Transverse colon (tissue), 4 donors: ENCODE measurements at regions not wholly inside any gene's neighbourhood (a gene's known extent, or its start where the extent isn't known, plus 50 kb on each side); places are given as distances from the start of the nearest gene placed in this dataset.

Experiments
- DNase-seq: peaks from one replicate; pipeline ENCODE4 v3.0.0-alpha.2; 2019
- H3K27ac ChIP-seq, 4 donors: fragments of 200-600 bp; sonication (generic); 2 replicates each; pipeline ENCODE4 v1.5.1; 2016 to 2018; ENCODE audit warnings: inconsistent platforms in 4 of 4
- H3K27me3 ChIP-seq: fragments of 200-600 bp; sonication (generic); 2 replicates; pipeline ENCODE4 v1.5.1; 2017; ENCODE audit warnings: inconsistent platforms
- H3K36me3 ChIP-seq, 4 donors: fragments of 200-600 bp; sonication (generic); 2 replicates each; pipeline ENCODE4 v1.5.1; 2017 to 2019; ENCODE audit warnings: inconsistent platforms in 4 of 4
- H3K4me1 ChIP-seq, 4 donors: fragments of 200-600 bp; sonication (generic); 2 replicates each; pipeline ENCODE4 v1.5.1; 2017 to 2020; ENCODE audit warnings: inconsistent platforms in 4 of 4
- H3K4me3 ChIP-seq, 4 donors: fragments of 200-600 bp; sonication (generic); 1 replicate in 1 of 4; 2 replicates in 3 of 4; pipeline versions ENCODE4 v1.5.1 to v1.6.1; 2017 to 2019; ENCODE audit warnings: inconsistent platforms in 4 of 4
- H3K9me3 ChIP-seq, 2 donors: fragments of 200-600 bp; sonication (generic); 2 replicates each; pipeline ENCODE4 v1.5.1; 2017 to 2019; ENCODE audit warnings: inconsistent platforms in 2 of 2
- EP300 ChIP-seq: sonication (generic); formaldehyde crosslinking; IDR thresholded peaks from one replicate; pipeline ENCODE4 v1.6.1; 2017; ENCODE audit warnings: antibody characterized with exemption, low read depth
- POLR2A ChIP-seq: fragments of 450-650 bp; IDR thresholded peaks from one replicate; pipeline ENCODE4 v1.6.1; 2016; ENCODE audit warnings: antibody characterized with exemption, mild to moderate bottlenecking, moderate library complexity
- POLR2AphosphoS5 ChIP-seq, 3 donors: sonication (generic); formaldehyde crosslinking; IDR thresholded peaks; one replicate each; pipeline ENCODE4 v1.6.1; 2016; ENCODE audit warnings: antibody characterized with exemption in 3 of 3
- WGBS, 2 donors: methylation state at CpG; one replicate each; pipeline ENCODE4 v1.1.5; 2018; ENCODE audit warnings: low coverage in 1 of 2; 5-methylcytosine and 5-hydroxymethylcytosine counted together
- in situ Hi-C, 4 donors: fragments of 200-750 bp; cut with MboI; loops; one replicate each; pipeline versions ENCODE4 v1.15.0 to v1.15.1; 2017; ENCODE audit warnings: low sequenced_read_pairs in 3 of 4, low pct_ligation_motif_present in 1 of 4, low pct_unique_long_range_greater_than_20kb in 1 of 4
- intact Hi-C: fragments of 100-400 bp; cut with DNase I; formaldehyde crosslinking; loops from one replicate; pipeline ENCODE4 v1.15.1; 2023; ENCODE audit warnings: low total_unique reads
- TF ChIP-seq, protein P1 (sequence below), 5 experiments: fragments of 200-600 bp in 3 of 5; fragments of 450-650 bp in 2 of 5; sonication (generic) in 3 of 5; IDR thresholded peaks; 1 replicate in 2 of 5; 2 replicates in 3 of 5; pipeline ENCODE4 v1.5.1; 2016 to 2017; ENCODE audit warnings: antibody characterized with exemption in 5 of 5, inconsistent platforms in 3 of 5, mild to moderate bottlenecking in 2 of 5, moderate library complexity in 1 of 5

DNA sequence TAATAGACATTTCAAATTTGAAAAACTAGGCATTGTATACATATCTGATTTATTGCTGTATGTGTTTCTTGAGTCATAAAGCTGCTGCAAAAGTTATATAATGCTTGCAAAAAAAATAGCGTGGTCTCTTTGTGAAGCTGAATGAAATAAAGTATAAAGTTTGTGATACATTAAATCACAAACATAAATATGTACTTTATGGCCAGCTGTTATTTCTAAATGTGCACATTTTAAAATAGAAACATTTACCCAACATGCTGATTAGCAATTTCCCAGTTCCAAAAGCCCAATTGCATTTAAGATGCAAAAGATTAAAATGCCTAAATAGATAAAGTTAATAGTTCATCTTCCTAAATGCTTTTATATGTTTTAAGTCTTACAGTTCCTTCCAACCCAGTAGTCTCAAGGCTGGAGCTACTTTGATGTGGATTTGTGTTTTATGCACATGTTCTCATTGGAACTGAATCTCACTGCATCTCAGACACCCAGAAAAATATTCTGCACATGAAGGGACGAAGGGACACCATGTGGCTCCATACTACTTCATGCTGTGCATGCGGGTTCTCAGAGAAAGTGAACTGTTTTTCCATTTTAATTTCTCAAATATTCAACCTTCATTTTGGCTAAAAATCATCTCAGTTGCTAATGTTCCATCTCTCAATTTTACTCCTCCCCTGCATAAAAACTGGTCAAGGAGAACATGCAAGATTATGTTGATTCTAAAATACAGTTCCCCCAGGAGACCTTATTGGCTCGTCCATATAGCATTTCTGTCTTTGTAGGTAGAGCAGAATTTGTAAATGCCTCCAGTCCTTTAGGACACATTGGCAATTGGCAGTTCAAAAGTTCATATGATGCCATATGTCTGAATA lies 304.6 kb downstream of the MTX2 start:
- TF ChIP-seq, protein P1, sequence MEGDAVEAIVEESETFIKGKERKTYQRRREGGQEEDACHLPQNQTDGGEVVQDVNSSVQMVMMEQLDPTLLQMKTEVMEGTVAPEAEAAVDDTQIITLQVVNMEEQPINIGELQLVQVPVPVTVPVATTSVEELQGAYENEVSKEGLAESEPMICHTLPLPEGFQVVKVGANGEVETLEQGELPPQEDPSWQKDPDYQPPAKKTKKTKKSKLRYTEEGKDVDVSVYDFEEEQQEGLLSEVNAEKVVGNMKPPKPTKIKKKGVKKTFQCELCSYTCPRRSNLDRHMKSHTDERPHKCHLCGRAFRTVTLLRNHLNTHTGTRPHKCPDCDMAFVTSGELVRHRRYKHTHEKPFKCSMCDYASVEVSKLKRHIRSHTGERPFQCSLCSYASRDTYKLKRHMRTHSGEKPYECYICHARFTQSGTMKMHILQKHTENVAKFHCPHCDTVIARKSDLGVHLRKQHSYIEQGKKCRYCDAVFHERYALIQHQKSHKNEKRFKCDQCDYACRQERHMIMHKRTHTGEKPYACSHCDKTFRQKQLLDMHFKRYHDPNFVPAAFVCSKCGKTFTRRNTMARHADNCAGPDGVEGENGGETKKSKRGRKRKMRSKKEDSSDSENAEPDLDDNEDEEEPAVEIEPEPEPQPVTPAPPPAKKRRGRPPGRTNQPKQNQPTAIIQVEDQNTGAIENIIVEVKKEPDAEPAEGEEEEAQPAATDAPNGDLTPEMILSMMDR (IDR thresholded peaks at IDR 0.05), result no peak
- no peak for TF ChIP-seq POLR2A
- TF ChIP-seq POLR2AphosphoS5 (IDR thresholded peaks at IDR 0.05), result no peak
- no peak for TF ChIP-seq EP300
- H3K4me3 ChIP-seq, result no peak overlapping the region
- no peaks in the 10 kb centered on the region for H3K9me3 ChIP-seq
- intact Hi-C loops, result no loop called here
- DNase-seq, result no peak
- no peak overlapping the region for H3K27ac ChIP-seq
- no peaks in the 10 kb centered on the region for H3K27me3 ChIP-seq
- 63 to 73% methylated on average over 3 to 4 of the region's 4 CpGs for WGBS, 2 donors
- in situ Hi-C loops, result no loop called here
- H3K4me1 ChIP-seq, result no peaks in the 10 kb centered on the region
- no peaks in the 10 kb centered on the region for H3K36me3 ChIP-seq

DNA sequence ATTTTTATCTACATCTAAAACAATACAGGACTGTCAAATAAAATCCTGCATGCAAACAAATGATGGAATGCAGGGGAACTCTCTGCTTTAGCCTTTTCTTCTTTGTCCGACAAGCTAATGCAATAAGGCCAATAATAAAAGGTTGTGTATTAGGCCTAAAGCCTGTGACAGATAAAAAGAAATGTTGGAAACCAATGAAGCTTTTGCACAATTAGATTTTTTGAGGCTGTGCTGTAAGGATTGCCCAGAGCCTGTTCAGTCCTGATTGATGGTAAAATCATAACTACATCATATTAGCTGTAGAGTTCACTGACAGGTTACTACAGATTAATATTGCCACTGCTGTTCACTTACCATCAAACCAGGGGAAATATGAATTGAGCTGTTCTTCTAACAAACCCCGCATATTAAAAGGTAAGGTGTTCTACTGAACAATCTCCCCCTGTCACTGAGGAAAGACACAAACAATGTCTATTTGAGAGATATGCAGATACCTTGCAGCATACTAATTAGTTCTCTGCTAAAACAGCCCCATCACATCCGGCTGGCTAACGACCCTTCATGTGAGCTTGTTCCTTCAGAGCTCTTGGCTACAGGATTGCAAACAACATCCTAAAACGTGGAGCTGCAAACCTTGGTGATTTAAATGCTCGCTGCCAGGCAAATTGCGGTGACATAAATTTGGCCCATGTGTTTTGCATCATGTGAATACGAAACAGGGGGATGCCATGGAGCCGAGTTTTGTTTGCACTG lies 305.4 kb downstream of the MTX2 start:
- 79 to 86% methylated on average over 2 to 9 of the region's 9 CpGs for WGBS, 2 donors
- no peak overlapping the region for H3K27ac ChIP-seq
- H3K4me1 ChIP-seq, result peaks cover 0 to 7% (median 4%) of the 10 kb centered on the region in 4 donors
- in situ Hi-C loops, result no loop called here
- no peaks in the 10 kb centered on the region for H3K9me3 ChIP-seq
- TF ChIP-seq EP300 (no peak), POLR2A (no peak), POLR2AphosphoS5 (IDR thresholded peaks at IDR 0.05) (no peak)
- TF ChIP-seq, protein P1 (IDR thresholded peaks at IDR 0.05), result no peak
- H3K4me3 ChIP-seq, result no peak overlapping the region
- no peak for DNase-seq
- no peaks in the 10 kb centered on the region for H3K36me3 ChIP-seq
- H3K27me3 ChIP-seq, result no peaks in the 10 kb centered on the region
- intact Hi-C loops, result no loop called here

DNA sequence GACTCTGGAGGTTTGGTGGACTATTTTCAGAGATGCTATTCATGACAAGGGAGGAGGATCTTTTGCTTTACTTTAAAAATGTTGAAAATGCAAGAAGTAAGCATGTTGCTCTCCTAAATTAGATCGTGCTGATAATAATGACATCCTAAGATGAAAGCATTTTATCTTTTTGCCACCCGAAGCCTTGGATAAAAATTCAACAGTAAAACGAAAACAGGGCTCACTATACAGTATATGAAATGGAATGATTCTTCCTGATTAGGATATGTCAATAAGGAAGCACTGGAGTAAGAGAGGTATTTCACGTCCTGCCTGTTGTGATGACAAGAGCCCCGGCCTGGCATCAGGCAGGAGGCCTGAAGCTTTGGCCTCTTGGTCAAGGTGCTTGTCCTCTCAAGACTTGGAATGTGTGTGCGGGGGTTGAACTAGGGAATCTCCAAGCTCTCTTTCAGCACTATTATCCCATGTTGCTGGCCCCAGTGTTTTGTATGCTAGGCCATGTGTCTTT lies 306.0 kb downstream of the MTX2 start:
- no peak for DNase-seq
- 27 to 32% methylated on average over 3 to 6 of the region's 6 CpGs for WGBS, 2 donors

More for the DNA sequence above, 306.0 kb downstream of the MTX2 start:
- no peaks in the 10 kb centered on the region for H3K36me3 ChIP-seq
- in situ Hi-C loops (no loop called here), intact Hi-C loops (no loop called here)
- TF ChIP-seq POLR2AphosphoS5 (IDR thresholded peaks at IDR 0.05) (no peak), EP300 (no peak), POLR2A (no peak)
- TF ChIP-seq, protein P1 (IDR thresholded peaks at IDR 0.05), result no peak
- no peaks in the 10 kb centered on the region for H3K27me3 ChIP-seq
- no peaks in the 10 kb centered on the region for H3K9me3 ChIP-seq
- no peak overlapping the region for H3K4me3 ChIP-seq
- peaks cover 0 to 9% (median 8%) of the 10 kb centered on the region in 4 donors for H3K4me1 ChIP-seq
- H3K27ac ChIP-seq, result no peak overlapping the region
